ENCODE measurements at regions not wholly inside any gene's neighbourhood (a gene's known extent, or its start where the extent isn't known, plus 50 kb on each side); places are given as distances from the start of the nearest gene placed in this dataset.

GRCh38 chr16:14333361-14333760, 262.2 kb downstream of the MRTFB start:
- intact Hi-C loops (cut with DNase I) = no loop called here
- Histone ChIP-seq H3K4me3 (no peak overlapping the region), H3K4me1 (peaks cover 0 to 14% (median 9%) of the 10 kb centered on the region in 4 donors), H3K27me3 (no peaks in the 10 kb centered on the region), H3K27ac (no peak overlapping the region), H3K36me3 (peaks cover 0 to 4% (median 1%) of the 10 kb centered on the region in 4 donors), H3K9me3 (no peaks in the 10 kb centered on the region)
- TF ChIP-seq POLR2AphosphoS5 (IDR thresholded peaks at IDR 0.05) (no peak), EP300 (IDR thresholded peaks at IDR 0.05) (no peak), POLR2A (IDR thresholded peaks at IDR 0.05) (no peak), CTCF (IDR thresholded peaks at IDR 0.05) (no peak)
- WGBS, 2 donors = 92 to 95% methylated on average over 2 of the region's 2 CpGs
- no peak for DNase-seq

- intact Hi-C loops (cut with DNase I) = no loop called here
- 82 to 95% methylated on average over 2 of the region's 2 CpGs for WGBS, 2 donors
Measured at GRCh38 chr16:14331020-14331419, 259.9 kb downstream of the MRTFB start.

GRCh38 chr16:14329727-14330350, 258.7 kb downstream of the MRTFB start:
- TF ChIP-seq POLR2A (IDR thresholded peaks at IDR 0.05) = no peak
- no peak for TF ChIP-seq POLR2AphosphoS5 (IDR thresholded peaks at IDR 0.05)
- TF ChIP-seq CTCF (IDR thresholded peaks at IDR 0.05) = no peak
- TF ChIP-seq EP300 (IDR thresholded peaks at IDR 0.05) = no peak
- H3K27ac ChIP-seq = no peak overlapping the region
- H3K9me3 ChIP-seq = no peaks in the 10 kb centered on the region
- intact Hi-C loops (cut with DNase I) = no loop called here
- peaks cover 0 to 6% (median 2%) of the 10 kb centered on the region in 4 donors for H3K4me1 ChIP-seq
- 84 to 90% methylated on average over 3 of the region's 3 CpGs for WGBS, 2 donors
- no peak overlapping the region for H3K4me3 ChIP-seq
- peaks cover 0 to 10% (median 3%) of the 10 kb centered on the region in 4 donors for H3K36me3 ChIP-seq
- no peak for DNase-seq
- no peaks in the 10 kb centered on the region for H3K27me3 ChIP-seq

More at GRCh38 chr16:14331020-14331419, 259.9 kb downstream of the MRTFB start:
- Histone ChIP-seq H3K27me3 (no peaks in the 10 kb centered on the region), H3K36me3 (peaks cover 0 to 10% (median 3%) of the 10 kb centered on the region in 4 donors), H3K9me3 (no peaks in the 10 kb centered on the region), H3K4me1 (peaks cover 0 to 3% (median 0%) of the 10 kb centered on the region in 4 donors), H3K4me3 (no peak overlapping the region), H3K27ac (no peak overlapping the region)
- no peak for DNase-seq
- no peak for TF ChIP-seq EP300 (IDR thresholded peaks at IDR 0.05)
- no peak for TF ChIP-seq CTCF (IDR thresholded peaks at IDR 0.05)
- TF ChIP-seq POLR2A (IDR thresholded peaks at IDR 0.05) = no peak
- no peak for TF ChIP-seq POLR2AphosphoS5 (IDR thresholded peaks at IDR 0.05)

GRCh38 chr16:14325502-14326401, 254.6 kb downstream of the MRTFB start:
- no peak overlapping the region for H3K4me3 ChIP-seq
- H3K27me3 ChIP-seq = no peaks in the 10 kb centered on the region
- intact Hi-C loops (cut with DNase I) = no loop called here
- WGBS, 2 donors = 84 to 89% methylated on average over 16 of the region's 16 CpGs
- H3K36me3 ChIP-seq = peaks cover 0 to 10% (median 3%) of the 10 kb centered on the region in 4 donors
- DNase-seq = no peak
- no peaks in the 10 kb centered on the region for H3K9me3 ChIP-seq
- TF ChIP-seq CTCF (IDR thresholded peaks at IDR 0.05) = no peak
- no peak for TF ChIP-seq POLR2A (IDR thresholded peaks at IDR 0.05)
- TF ChIP-seq EP300 (IDR thresholded peaks at IDR 0.05) = no peak
- TF ChIP-seq POLR2AphosphoS5 (IDR thresholded peaks at IDR 0.05) = no peak
- H3K4me1 ChIP-seq = peaks cover 0 to 18% (median 11%) of the 10 kb centered on the region in 4 donors
- H3K27ac ChIP-seq = peak overlapping the region in 1 of 4 donors; percentile 29

Data from sigmoid colon (tissue), 6 donors.